Neural progenitor cell (in vitro differentiated cells): ENCODE measurements at regions not wholly inside any gene's neighbourhood (a gene's known extent, or its start where the extent isn't known, plus 50 kb on each side); places are given as distances from the start of the nearest gene placed in this dataset.

ENCODE experiments used
- DNase-seq: peaks from one replicate; pipeline ENCODE4 v3.0.0-alpha.2; 2016; ENCODE audit warnings: low spot score
- H2AFZ ChIP-seq: fragments of 200-600 bp; sonication (generic); replicated peaks from 2 replicates; pipeline ENCODE4 v1.6.1; 2016; ENCODE audit warnings: antibody characterized with exemption
- H3F3A ChIP-seq: fragments of 200-600 bp; sonication (generic); 2 replicates; pipeline ENCODE4 v1.6.1; 2016; ENCODE audit warnings: antibody characterized with exemption, low read depth
- H3K27ac ChIP-seq: fragments of 200-600 bp; sonication (generic); 2 replicates; pipeline ENCODE4 v1.5.1; 2016; ENCODE audit warnings: mild to moderate bottlenecking
- H3K27me3 ChIP-seq: fragments of 200-600 bp; sonication (generic); 2 replicates; pipeline ENCODE4 v1.6.1; 2016; ENCODE audit warnings: mild to moderate bottlenecking, moderate library complexity
- H3K36me3 ChIP-seq: fragments of 200-600 bp; sonication (generic); 2 replicates; pipeline ENCODE4 v1.5.1; 2016
- H3K4me1 ChIP-seq: fragments of 200-600 bp; sonication (generic); 2 replicates; pipeline ENCODE4 v1.6.1; 2016; ENCODE audit warnings: mixed run types
- H3K4me2 ChIP-seq: fragments of 200-600 bp; sonication (generic); 2 replicates; pipeline ENCODE4 v1.6.1; 2016
- H3K4me3 ChIP-seq: fragments of 200-600 bp; sonication (generic); 2 replicates; pipeline ENCODE4 v1.5.1; 2016
- H3K79me2 ChIP-seq: fragments of 200-600 bp; sonication (generic); 2 replicates; pipeline ENCODE4 v1.6.1; 2016; ENCODE audit warnings: low read depth
- H3K9ac ChIP-seq: fragments of 200-600 bp; sonication (generic); 2 replicates; pipeline ENCODE4 v1.6.1; 2016
- H3K9me3 ChIP-seq: fragments of 200-600 bp; sonication (generic); 2 replicates; pipeline ENCODE4 v1.5.1; 2016; ENCODE audit warnings: low read depth
- H4K20me1 ChIP-seq: fragments of 200-600 bp; sonication (generic); 2 replicates; pipeline ENCODE4 v1.6.1; 2016; ENCODE audit warnings: low read depth
- H3K27ac Mint-ChIP-seq: 3 replicates; pipeline ENCODE4 v1.8.0; 2021; ENCODE audit warnings: mixed read lengths
- H3K27me3 Mint-ChIP-seq: 2 replicates; pipeline ENCODE4 v1.8.0; 2022; ENCODE audit warnings: low read depth, mild to moderate bottlenecking, inconsistent platforms, moderate library complexity, mixed read lengths; ENCODE audit not compliant: insufficient read depth
- H3K36me3 Mint-ChIP-seq: 3 replicates; pipeline ENCODE4 v1.8.0; 2021; ENCODE audit warnings: mixed read lengths
- H3K4me1 Mint-ChIP-seq: 3 replicates; pipeline ENCODE4 v1.8.0; 2021; ENCODE audit warnings: mixed read lengths
- H3K4me3 Mint-ChIP-seq: 3 replicates; pipeline ENCODE4 v1.8.0; 2021; ENCODE audit warnings: mild to moderate bottlenecking, moderate library complexity, mixed read lengths
- H3K9me3 Mint-ChIP-seq: 3 replicates; pipeline ENCODE4 v1.8.0; 2020; ENCODE audit warnings: mixed read lengths
- CTCF ChIP-seq: fragments of 200-600 bp; sonication (generic); IDR thresholded peaks from 2 replicates; pipeline ENCODE4 v1.5.1; 2017; ENCODE audit warnings: antibody characterized with exemption, mild to moderate bottlenecking
- EZH2 ChIP-seq: fragments of 200-600 bp; sonication (generic); IDR thresholded peaks from 2 replicates; pipeline ENCODE4 v1.6.1; 2017; ENCODE audit warnings: antibody characterized with exemption, mild to moderate bottlenecking, moderate library complexity
- EZH2phosphoT487 ChIP-seq: fragments of 200-600 bp; sonication (generic); IDR thresholded peaks from 2 replicates; pipeline ENCODE4 v1.6.1; 2017; ENCODE audit warnings: antibody characterized with exemption

- no peak overlapping the region for H3K9ac ChIP-seq
- Mint-ChIP-seq H3K36me3 (no peaks in the 10 kb centered on the region), H3K9me3 (no peaks in the 10 kb centered on the region), H3K4me1 (peaks cover 10% of the 10 kb centered on the region), H3K27ac (no peak overlapping the region), H3K27me3 (no peaks in the 10 kb centered on the region), H3K4me3 (no peak overlapping the region)
- no peaks in the 10 kb centered on the region for H4K20me1 ChIP-seq
- no peak for DNase-seq
- no peaks in the 10 kb centered on the region for H3K36me3 ChIP-seq
- H3K27ac ChIP-seq = no peak overlapping the region
- TF ChIP-seq EZH2 = no peak
- no peak for TF ChIP-seq EZH2phosphoT487
- no peak for TF ChIP-seq CTCF
- H3K4me3 ChIP-seq = no peak overlapping the region
- H3K27me3 ChIP-seq = no peaks in the 10 kb centered on the region
- H3K79me2 ChIP-seq = no peaks in the 10 kb centered on the region
- no peak overlapping the region for H3K4me2 ChIP-seq
- H3K9me3 ChIP-seq = no peaks in the 10 kb centered on the region
- no peaks in the 10 kb centered on the region for H3F3A ChIP-seq
- no peaks in the 10 kb centered on the region for H3K4me1 ChIP-seq
- no peak overlapping the region for H2AFZ ChIP-seq
Observed at GRCh38 chr11:33624083-33624482, 76.5 kb downstream of the C11orf91 start.

- Histone ChIP-seq H3K9me3 (no peaks in the 10 kb centered on the region), H4K20me1 (no peaks in the 10 kb centered on the region), H3K36me3 (no peaks in the 10 kb centered on the region), H3K9ac (no peak overlapping the region), H3K27me3 (no peaks in the 10 kb centered on the region), H3K4me1 (no peaks in the 10 kb centered on the region), H3K4me2 (no peak overlapping the region), H3K4me3 (no peak overlapping the region), H3K27ac (no peak overlapping the region), H3K79me2 (no peaks in the 10 kb centered on the region), H3F3A (no peaks in the 10 kb centered on the region), H2AFZ (no peak overlapping the region)
- TF ChIP-seq EZH2phosphoT487 (no peak), CTCF (no peak), EZH2 (no peak)
- Mint-ChIP-seq H3K9me3 (no peaks in the 10 kb centered on the region), H3K36me3 (no peaks in the 10 kb centered on the region), H3K27me3 (no peaks in the 10 kb centered on the region), H3K4me1 (peaks cover 11% of the 10 kb centered on the region), H3K4me3 (no peak overlapping the region), H3K27ac (no peak overlapping the region)
- DNase-seq = no peak
Observed at GRCh38 chr11:33622806-33623205, 77.8 kb downstream of the C11orf91 start.

GRCh38 chr11:33622186-33622585 is 78.4 kb downstream of the C11orf91 start:
- peaks cover 14% of the 10 kb centered on the region for H3K4me1 Mint-ChIP-seq

More at GRCh38 chr11:33622186-33622585, 78.4 kb downstream of the C11orf91 start:
- DNase-seq = no peak
- Mint-ChIP-seq H3K27me3 (no peaks in the 10 kb centered on the region), H3K4me3 (no peak overlapping the region), H3K27ac (no peak overlapping the region), H3K36me3 (peaks cover 2% of the 10 kb centered on the region), H3K9me3 (no peaks in the 10 kb centered on the region)
- Histone ChIP-seq H3F3A (no peaks in the 10 kb centered on the region), H3K79me2 (no peaks in the 10 kb centered on the region), H3K9me3 (no peaks in the 10 kb centered on the region), H3K9ac (no peak overlapping the region), H4K20me1 (no peaks in the 10 kb centered on the region), H3K4me1 (no peaks in the 10 kb centered on the region), H3K27me3 (no peaks in the 10 kb centered on the region), H3K4me3 (no peak overlapping the region), H3K27ac (no peak overlapping the region), H2AFZ (no peak overlapping the region), H3K36me3 (no peaks in the 10 kb centered on the region), H3K4me2 (no peak overlapping the region)
- no peak for TF ChIP-seq EZH2
- TF ChIP-seq CTCF = no peak
- TF ChIP-seq EZH2phosphoT487 = no peak
